H7 (cell line): ENCODE measurements at regions not wholly inside any gene's neighbourhood (a gene's known extent, or its start where the extent isn't known, plus 50 kb on each side); places are given as distances from the start of the nearest gene placed in this dataset.

Source experiments
- DNase-seq: peaks from one replicate; pipeline ENCODE4 v3.0.0; 2012
- H3K27me3 ChIP-seq: 2 replicates; pipeline ENCODE4 v1.6.0; 2011; ENCODE audit warnings: mild to moderate bottlenecking, low read length; ENCODE audit not compliant: control insufficient read depth, insufficient read depth
- H3K36me3 ChIP-seq: replicated peaks from 2 replicates; pipeline ENCODE4 v1.5.1; 2011; ENCODE audit warnings: low read length; ENCODE audit not compliant: control insufficient read depth, insufficient read depth
- H3K4me3 ChIP-seq: 2 replicates; pipeline ENCODE4 v1.5.1; 2011; ENCODE audit warnings: low read depth, mild to moderate bottlenecking, control low read depth, low read length, moderate library complexity; ENCODE audit not compliant: insufficient read depth

DNA sequence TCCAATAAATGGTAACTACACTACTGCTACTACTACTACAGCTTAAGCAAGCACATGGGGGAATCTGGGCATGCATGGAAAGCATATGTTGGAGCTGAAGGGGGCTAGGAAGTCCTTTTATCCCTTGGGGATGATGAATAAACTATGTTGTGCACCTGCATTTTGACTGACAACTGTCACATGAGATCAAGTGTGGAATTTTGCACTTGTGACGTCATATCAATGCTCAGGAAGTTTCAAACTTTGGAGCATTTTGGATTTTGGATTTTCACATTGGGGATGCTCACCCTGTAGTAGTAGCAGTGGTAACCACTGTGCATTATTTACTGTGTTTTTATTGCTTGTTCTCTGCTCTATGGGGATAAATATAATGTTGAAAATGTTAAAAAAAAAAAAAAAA lies 100.5 kb upstream of the SMAD1 start:
- Histone ChIP-seq H3K36me3 (no peaks in the 10 kb centered on the region), H3K27me3 (no peaks in the 10 kb centered on the region), H3K4me3 (no peak overlapping the region)
- DNase-seq = no peak

DNA sequence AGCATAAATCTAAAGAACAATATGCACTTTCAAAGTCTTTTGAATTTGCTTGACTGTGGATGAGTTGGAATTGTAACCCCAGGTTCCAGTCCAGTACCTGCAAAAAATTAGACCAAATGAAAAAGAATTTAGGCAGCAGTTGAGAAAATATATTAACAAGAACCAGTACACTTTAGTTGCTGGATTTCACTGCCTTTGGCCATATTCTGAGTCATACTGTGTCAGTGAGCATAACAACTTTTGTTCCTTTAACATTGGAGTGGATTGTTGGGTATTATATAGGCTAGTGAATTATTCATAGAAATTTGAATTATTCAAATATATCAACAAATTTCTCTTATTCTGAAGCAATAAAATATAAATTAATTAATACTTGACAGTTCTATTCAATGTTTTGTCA lies 101.5 kb upstream of the SMAD1 start:
- Histone ChIP-seq H3K36me3 (no peaks in the 10 kb centered on the region), H3K27me3 (no peaks in the 10 kb centered on the region), H3K4me3 (no peak overlapping the region)
- DNase-seq = no peak

DNA sequence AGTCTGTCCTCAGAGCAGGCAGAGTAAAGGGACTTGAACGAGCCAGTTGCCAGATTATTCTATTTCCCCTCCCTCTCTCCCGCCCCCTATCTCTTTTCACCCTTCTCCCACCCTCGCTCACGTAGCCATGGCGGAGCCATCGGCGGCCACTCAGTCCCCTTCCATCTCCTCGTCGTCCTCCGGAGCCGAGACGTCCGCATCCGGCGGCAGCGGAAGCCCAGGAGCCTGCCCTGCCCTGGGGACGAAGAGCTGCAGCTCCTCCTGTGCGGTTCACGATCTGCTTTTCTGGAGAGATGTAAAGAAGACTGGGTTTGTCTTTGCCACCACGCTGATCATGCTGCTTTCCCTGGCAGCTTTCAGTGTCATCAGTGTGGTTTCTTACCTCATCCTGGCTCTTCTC lies 106.2 kb upstream of the SMAD1 start:
- no peaks in the 10 kb centered on the region for H3K36me3 ChIP-seq
- DNase-seq = peak; percentile 8
- no peaks in the 10 kb centered on the region for H3K27me3 ChIP-seq
- H3K4me3 ChIP-seq = no peak overlapping the region

GRCh38 chr4:145352438-145353145 lies 129.1 kb upstream of the SMAD1 start:
- Histone ChIP-seq H3K36me3 (no peaks in the 10 kb centered on the region), H3K27me3 (no peaks in the 10 kb centered on the region; the same call in 1 of the 2 replicates), H3K4me3 (no peak overlapping the region)
- DNase-seq = no peak

DNA sequence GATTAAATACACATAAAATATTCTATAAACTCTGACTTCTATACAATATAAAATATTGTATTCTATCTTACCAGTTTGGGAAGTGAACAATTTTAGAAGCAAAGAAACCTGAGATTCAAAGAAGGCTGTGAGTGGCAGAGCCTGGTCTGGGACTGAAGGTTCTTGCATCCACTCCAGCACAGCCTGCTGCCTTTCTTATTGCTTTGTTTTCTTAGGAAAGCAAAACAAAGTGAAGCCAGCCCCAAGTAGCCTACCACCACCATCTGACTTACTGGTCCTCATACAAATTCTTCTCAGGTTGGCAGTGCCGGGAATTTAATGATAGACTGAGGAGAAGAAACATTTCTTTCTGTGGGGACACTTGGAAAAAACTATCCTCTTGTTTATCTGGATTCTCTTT lies 129.7 kb upstream of the SMAD1 start:
- H3K4me3 ChIP-seq = no peak overlapping the region
- H3K36me3 ChIP-seq = no peaks in the 10 kb centered on the region
- no peaks in the 10 kb centered on the region; the same call in 1 of the 2 replicates for H3K27me3 ChIP-seq
- no peak for DNase-seq

DNA sequence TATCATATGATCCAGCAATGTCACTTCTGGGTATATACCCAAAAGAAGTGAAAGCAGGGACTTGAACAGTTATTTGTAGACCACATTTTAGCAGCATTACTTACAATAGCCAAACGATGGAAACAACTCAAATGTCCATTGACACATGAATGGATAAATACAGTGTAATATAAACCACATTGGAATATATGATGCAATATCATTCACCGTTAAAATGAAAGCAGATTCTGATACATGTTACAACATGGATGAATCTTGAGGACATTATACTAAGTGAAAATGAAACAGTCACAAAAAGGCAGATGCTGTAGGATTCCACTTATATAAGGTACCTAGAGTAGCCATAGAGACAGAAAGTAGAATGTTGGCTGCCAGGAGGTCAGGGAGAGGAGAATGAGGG lies 130.5 kb upstream of the SMAD1 start:
- H3K4me3 ChIP-seq = no peak overlapping the region
- DNase-seq = no peak
- no peaks in the 10 kb centered on the region; the same call in 1 of the 2 replicates for H3K27me3 ChIP-seq
- no peaks in the 10 kb centered on the region for H3K36me3 ChIP-seq

GRCh38 chr4:145348291-145348690 lies 133.4 kb upstream of the SMAD1 start:
- Histone ChIP-seq H3K27me3 (no peaks in the 10 kb centered on the region; the same call in 1 of the 2 replicates), H3K4me3 (no peak overlapping the region), H3K36me3 (no peaks in the 10 kb centered on the region)
- no peak for DNase-seq

DNA sequence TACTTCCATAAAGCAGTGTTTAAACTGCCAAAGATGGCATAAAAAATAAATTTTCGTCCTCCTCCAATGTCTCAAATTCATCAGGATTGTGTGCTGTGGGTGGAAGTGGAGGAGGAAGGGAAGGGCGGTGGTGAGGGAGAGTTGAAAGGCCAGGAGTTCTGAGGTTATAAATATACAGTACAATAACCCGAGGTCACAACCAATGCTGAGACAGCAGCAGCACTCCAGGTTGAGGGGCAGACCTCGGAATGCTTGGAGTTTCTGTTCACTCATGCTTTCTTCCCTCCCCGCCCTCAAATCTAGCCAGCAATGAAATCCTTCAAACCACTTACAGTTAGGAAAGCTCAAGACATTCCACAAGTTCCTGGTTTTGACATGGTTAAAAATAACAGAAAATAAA lies 134.0 kb upstream of the SMAD1 start:
- Histone ChIP-seq H3K27me3 (no peaks in the 10 kb centered on the region; the same call in 1 of the 2 replicates), H3K36me3 (no peaks in the 10 kb centered on the region), H3K4me3 (no peak overlapping the region)
- no peak for DNase-seq

DNA sequence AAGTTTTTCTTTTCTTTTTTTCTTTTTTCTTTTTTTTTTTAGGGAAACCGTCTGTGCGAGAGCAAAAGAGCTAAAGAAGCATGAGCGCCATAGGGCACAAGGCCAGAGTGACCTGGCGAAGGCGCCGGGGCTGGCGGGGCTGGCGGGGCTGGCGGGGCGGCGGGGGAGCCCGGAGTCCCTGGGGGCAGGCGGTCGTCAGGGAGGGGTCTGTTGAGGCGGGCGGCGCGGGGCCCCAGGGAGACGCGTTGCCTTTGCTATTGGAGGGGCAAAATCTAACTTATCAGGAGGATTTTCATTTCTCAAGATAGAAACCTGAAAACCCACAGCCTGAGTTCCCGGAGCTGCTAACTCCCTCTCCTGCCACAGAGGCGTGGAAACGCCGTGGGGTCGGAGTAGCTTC lies 135.6 kb upstream of the SMAD1 start:
- peak; percentile 13 for DNase-seq
- H3K27me3 ChIP-seq = no peaks in the 10 kb centered on the region; the same call in 1 of the 2 replicates
- no peaks in the 10 kb centered on the region for H3K36me3 ChIP-seq

DNA sequence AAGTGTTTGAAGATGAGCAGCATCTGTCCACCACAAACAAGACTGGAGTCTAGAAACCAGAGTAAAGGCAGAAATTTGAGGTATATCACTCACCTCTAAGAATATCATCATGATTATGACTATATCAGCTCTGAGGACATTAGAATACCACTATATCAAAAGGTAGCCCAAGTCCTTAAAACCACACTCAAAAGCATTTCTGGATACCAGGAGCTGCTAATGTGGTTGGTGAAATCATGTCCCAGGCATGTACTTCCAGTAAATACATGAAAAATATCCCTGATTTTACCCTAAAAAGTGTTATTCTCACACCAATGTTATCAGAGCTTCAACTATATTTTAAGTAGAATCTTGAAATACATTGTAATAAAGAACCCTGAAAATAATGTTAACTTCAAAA lies 136.3 kb upstream of the SMAD1 start:
- Histone ChIP-seq H3K36me3 (no peaks in the 10 kb centered on the region), H3K27me3 (no peaks in the 10 kb centered on the region; the same call in 1 of the 2 replicates), H3K4me3 (no peak overlapping the region)
- DNase-seq = no peak

More for the DNA sequence above, 135.6 kb upstream of the SMAD1 start:
- H3K4me3 ChIP-seq = no peak overlapping the region

DNA sequence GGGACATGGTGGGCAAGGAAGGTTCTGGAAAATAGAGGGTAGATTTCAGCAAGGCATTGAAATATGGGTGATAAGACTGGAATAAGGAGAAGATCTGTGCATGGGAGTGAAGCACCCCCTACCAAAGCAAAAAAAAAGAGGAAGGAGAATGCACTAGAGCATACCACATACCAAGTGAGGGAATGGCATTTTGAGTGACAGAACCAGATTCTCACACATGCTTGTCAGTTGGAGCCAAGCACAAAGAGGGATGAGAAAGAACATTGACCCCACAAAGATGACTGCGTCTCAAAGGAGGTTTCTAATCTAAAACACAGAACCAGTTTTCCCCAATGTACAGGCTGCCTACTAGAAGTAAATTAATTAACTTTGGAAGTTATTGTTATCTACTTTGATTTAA lies 140.3 kb upstream of the SMAD1 start:
- no peak overlapping the region for H3K4me3 ChIP-seq
- DNase-seq = no peak
- H3K36me3 ChIP-seq = no peaks in the 10 kb centered on the region
- no peaks in the 10 kb centered on the region for H3K27me3 ChIP-seq

- Histone ChIP-seq H3K27me3 (no peaks in the 10 kb centered on the region), H3K4me3 (no peak overlapping the region), H3K36me3 (no peaks in the 10 kb centered on the region)
- DNase-seq = peak; percentile 32
Measured at GRCh38 chr4:145340071-145340675, 141.5 kb upstream of the SMAD1 start.

- no peak overlapping the region for H3K4me3 ChIP-seq
- DNase-seq = no peak
- H3K27me3 ChIP-seq = no peaks in the 10 kb centered on the region
- no peaks in the 10 kb centered on the region for H3K36me3 ChIP-seq
Measured at GRCh38 chr4:145339075-145339725, 142.5 kb upstream of the SMAD1 start.

- DNase-seq = no peak
- Histone ChIP-seq H3K4me3 (no peak overlapping the region), H3K36me3 (no peaks in the 10 kb centered on the region), H3K27me3 (no peaks in the 10 kb centered on the region)
Measured at GRCh38 chr4:145338568-145338967, 143.1 kb upstream of the SMAD1 start.

GRCh38 chr4:145337391-145337790 lies 144.3 kb upstream of the SMAD1 start:
- DNase-seq = no peak
- Histone ChIP-seq H3K27me3 (no peaks in the 10 kb centered on the region), H3K36me3 (no peaks in the 10 kb centered on the region), H3K4me3 (no peak overlapping the region)
